Erythroblast (primary cell): ENCODE measurements at regions not wholly inside any gene's neighbourhood (a gene's known extent, or its start where the extent isn't known, plus 50 kb on each side); places are given as distances from the start of the nearest gene placed in this dataset.

ENCODE experiments used
- GATA1 ChIP-seq: IDR thresholded peaks from 2 replicates; pipeline ENCODE4 v1.6.1; 2011; ENCODE audit warnings: low read depth, mild to moderate bottlenecking, control low read depth, low read length, moderate library complexity
- POLR2A ChIP-seq: IDR thresholded peaks from 2 replicates; pipeline ENCODE4 v1.6.1; 2011; ENCODE audit warnings: mild to moderate bottlenecking, low read length

DNA sequence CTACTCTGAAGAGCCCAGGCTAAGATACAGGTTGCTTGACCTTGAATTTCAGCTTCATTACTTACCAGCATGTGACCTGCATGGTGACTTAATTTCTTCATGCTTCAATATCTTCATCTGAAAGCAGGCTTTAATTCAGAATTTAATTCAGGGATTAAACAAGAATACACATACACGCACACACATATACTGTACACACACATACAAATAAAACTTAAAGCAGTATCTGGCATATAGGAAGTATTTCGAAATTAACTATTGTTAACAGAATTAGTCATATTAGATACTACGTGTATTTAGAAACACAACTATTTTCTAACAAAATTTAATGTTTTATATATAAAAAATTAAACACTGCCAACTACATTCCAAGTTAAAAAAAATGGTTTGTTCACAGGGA lies 640.3 kb downstream of the SLC6A15 start:
- TF ChIP-seq POLR2A: no peak
- no peak for TF ChIP-seq GATA1
